SU-DHL-6 (cell line): ENCODE measurements at regions not wholly inside any gene's neighbourhood (a gene's known extent, or its start where the extent isn't known, plus 50 kb on each side); places are given as distances from the start of the nearest gene placed in this dataset.

Source experiments
- CTCF ChIP-seq: fragments of 200-600 bp; sonication (generic); IDR thresholded peaks from one replicate; pipeline ENCODE4 v1.5.1; 2017; ENCODE audit warnings: antibody characterized with exemption, mild to moderate bottlenecking, low read length, moderate library complexity; ENCODE audit not compliant: insufficient read depth, poor library complexity, severe bottlenecking
- EZH2phosphoT487 ChIP-seq: fragments of 200-600 bp; sonication (generic), shearing (Covaris generic); conservative IDR thresholded peaks from 2 replicates; pipeline ENCODE4 v1.6.1; 2018; ENCODE audit warnings: mild to moderate bottlenecking, antibody characterized with exemption, low read length, moderate library complexity, mixed read lengths

- TF ChIP-seq CTCF: no peak
- no peak for TF ChIP-seq EZH2phosphoT487
These were observed 520.0 kb upstream of the HS3ST5 start for GRCh38 chr6:114862819-114863218.
